ENCODE measurements at regions not wholly inside any gene's neighbourhood (a gene's known extent, or its start where the extent isn't known, plus 50 kb on each side); places are given as distances from the start of the nearest gene placed in this dataset.

DNA sequence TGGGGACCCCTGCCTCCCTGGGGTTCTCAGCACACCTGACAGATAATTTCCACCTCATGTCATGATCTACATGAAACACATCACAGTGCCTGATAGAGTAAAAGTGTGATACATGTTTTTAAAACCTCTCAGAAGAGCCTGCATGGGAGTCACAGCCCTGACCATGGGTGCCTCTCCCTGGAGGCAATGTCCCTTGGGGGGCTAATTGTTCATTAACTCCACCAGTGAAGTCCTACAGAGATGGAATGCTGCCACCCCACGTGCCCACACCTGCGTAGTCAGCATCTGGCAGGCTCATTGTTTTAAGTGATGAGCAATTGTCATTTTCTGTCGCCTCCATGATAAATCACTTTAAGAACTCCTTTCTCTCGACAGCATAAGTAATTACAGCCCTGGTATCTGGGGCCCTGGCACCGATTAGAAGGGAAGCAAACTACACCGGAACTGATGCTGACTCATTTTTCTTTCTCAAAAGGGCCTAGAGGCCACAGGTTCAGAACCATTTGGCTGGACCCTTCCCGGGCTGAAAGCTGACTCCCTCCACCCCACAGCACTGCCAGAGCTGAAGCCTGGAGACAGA lies 109.6 kb upstream of the GJB5 start:
- TF ChIP-seq POLR2AphosphoS5 (IDR thresholded peaks at IDR 0.05; ENCODE audit: low read depth, low read length): no peak
- no peak for TF ChIP-seq SIN3A (IDR thresholded peaks at IDR 0.05; ENCODE audit: borderline replicate concordance, insufficient read depth, low read length)
- TF ChIP-seq TAF1 (IDR thresholded peaks at IDR 0.05; ENCODE audit: borderline replicate concordance, insufficient read depth, low read length): no peak
- no peak for TF ChIP-seq REST (IDR thresholded peaks at IDR 0.05; ENCODE audit: insufficient read depth in 1 of 2, low read depth in 2 of 2, low read length in 2 of 2)
- TF ChIP-seq FOXP2 (optimal IDR thresholded peaks at IDR 0.05; ENCODE audit: borderline replicate concordance, extremely low read depth, extremely low read length, insufficient read depth): no peak

Data from PFSK-1 (cell line).